Keratinocyte (primary cell): ENCODE measurements at regions not wholly inside any gene's neighbourhood (a gene's known extent, or its start where the extent isn't known, plus 50 kb on each side); places are given as distances from the start of the nearest gene placed in this dataset.

Experiments used
- EZH2 ChIP-seq: IDR thresholded peaks from one replicate; pipeline ENCODE4 v1.6.1; 2012; ENCODE audit warnings: inconsistent platforms, mild to moderate bottlenecking, low read length, moderate library complexity
- TF ChIP-seq, protein P1 (sequence below), 3 experiments: IDR thresholded peaks in 1 of 3; conservative IDR thresholded peaks in 1 of 3; optimal IDR thresholded peaks in 1 of 3; 2 replicates in 2 of 3; 3 replicates in 1 of 3; pipeline versions ENCODE3 to v1.5.1; 2011; ENCODE audit warnings: low read length in 3 of 3, mild to moderate bottlenecking in 3 of 3, moderate library complexity in 2 of 3, control low read depth in 1 of 3, inconsistent platforms in 1 of 3; ENCODE audit not compliant: insufficient read depth in 2 of 3; ENCODE audit errors: extremely low read depth in 1 of 3

DNA sequence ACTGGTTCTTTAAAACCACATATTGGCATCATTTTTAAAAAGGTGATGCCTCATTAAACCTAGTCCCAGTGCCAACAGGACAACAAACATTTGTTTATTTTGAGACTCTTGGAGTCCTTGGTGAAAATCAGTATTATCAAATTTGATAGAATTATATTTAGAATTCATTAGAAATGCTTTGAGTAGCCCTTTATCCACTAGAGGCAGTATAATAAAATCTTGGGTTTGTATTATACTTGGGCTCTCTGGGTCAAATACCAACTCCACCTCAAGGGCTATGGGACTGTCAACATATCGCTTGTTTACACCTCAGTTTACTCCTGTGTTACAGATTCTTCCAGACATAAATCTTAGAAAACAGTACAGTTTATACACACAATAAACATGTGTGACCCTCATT lies 335.7 kb upstream of the FSTL5 start:
- TF ChIP-seq, protein P1, sequence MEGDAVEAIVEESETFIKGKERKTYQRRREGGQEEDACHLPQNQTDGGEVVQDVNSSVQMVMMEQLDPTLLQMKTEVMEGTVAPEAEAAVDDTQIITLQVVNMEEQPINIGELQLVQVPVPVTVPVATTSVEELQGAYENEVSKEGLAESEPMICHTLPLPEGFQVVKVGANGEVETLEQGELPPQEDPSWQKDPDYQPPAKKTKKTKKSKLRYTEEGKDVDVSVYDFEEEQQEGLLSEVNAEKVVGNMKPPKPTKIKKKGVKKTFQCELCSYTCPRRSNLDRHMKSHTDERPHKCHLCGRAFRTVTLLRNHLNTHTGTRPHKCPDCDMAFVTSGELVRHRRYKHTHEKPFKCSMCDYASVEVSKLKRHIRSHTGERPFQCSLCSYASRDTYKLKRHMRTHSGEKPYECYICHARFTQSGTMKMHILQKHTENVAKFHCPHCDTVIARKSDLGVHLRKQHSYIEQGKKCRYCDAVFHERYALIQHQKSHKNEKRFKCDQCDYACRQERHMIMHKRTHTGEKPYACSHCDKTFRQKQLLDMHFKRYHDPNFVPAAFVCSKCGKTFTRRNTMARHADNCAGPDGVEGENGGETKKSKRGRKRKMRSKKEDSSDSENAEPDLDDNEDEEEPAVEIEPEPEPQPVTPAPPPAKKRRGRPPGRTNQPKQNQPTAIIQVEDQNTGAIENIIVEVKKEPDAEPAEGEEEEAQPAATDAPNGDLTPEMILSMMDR (optimal IDR thresholded peaks at IDR 0.05 in 1 of 3, IDR thresholded peaks at IDR 0.05 in 1 of 3, conservative IDR thresholded peaks at IDR 0.05 in 1 of 3; ENCODE audit: extremely low read depth in 1 of 3, insufficient read depth in 2 of 3, low read length in 3 of 3): peak in 1 of 3 experiments; percentile 31
- TF ChIP-seq EZH2: no peak
